Central memory CD8-positive, alpha-beta T cell (primary cell): ENCODE measurements at regions not wholly inside any gene's neighbourhood (a gene's known extent, or its start where the extent isn't known, plus 50 kb on each side); places are given as distances from the start of the nearest gene placed in this dataset.
"Not testable (repeated sequence)": the region's sequence is repeated elsewhere in the genome, so short reads cannot be mapped to it uniquely, and the experiment has no call there.

Experiments
- ATAC-seq: fragments of 150-1000 bp; cut with Tn5 transposase; replicated peaks from 2 replicates; pipeline ENCODE4 v1.10.0; 2022; ENCODE audit warnings: mild to moderate bottlenecking, moderate FRiP score, moderate number of reproducible peaks; ENCODE audit not compliant: poor library complexity, severe bottlenecking; ENCODE audit errors: extremely low read depth
- DNase-seq, 2 donors: peaks; one replicate each; pipeline ENCODE4 v3.0.0; 2021; ENCODE audit warnings: low spot score in 2 of 2
- H3K27ac Mint-ChIP-seq: one replicate; pipeline ENCODE4 v1.8.0; 2022; ENCODE audit warnings: low read depth, mild to moderate bottlenecking, moderate library complexity, mixed read lengths
- H3K27me3 Mint-ChIP-seq: one replicate; pipeline ENCODE4 v1.8.0; 2022; ENCODE audit warnings: mixed read lengths
- H3K36me3 Mint-ChIP-seq: one replicate; pipeline ENCODE4 v1.8.0; 2022; ENCODE audit warnings: mild to moderate bottlenecking, moderate library complexity, mixed read lengths; ENCODE audit not compliant: insufficient read depth
- H3K4me1 Mint-ChIP-seq: one replicate; pipeline ENCODE4 v1.8.0; 2022; ENCODE audit warnings: mixed read lengths
- H3K4me3 Mint-ChIP-seq: one replicate; pipeline ENCODE4 v1.8.0; 2022; ENCODE audit warnings: mild to moderate bottlenecking, moderate library complexity, mixed read lengths
- H3K9me3 Mint-ChIP-seq: one replicate; pipeline ENCODE4 v1.8.0; 2022; ENCODE audit warnings: mixed read lengths

GRCh38 chr22:22771696-22772377 is 115.8 kb upstream of the IGLL5 start:
- peak overlapping the region; percentile 85 for H3K27ac Mint-ChIP-seq
- DNase-seq (no peak), ATAC-seq (no peak)
- peaks cover 2% of the 10 kb centered on the region for H3K36me3 Mint-ChIP-seq
- no peak overlapping the region for H3K4me3 Mint-ChIP-seq
- H3K4me1 Mint-ChIP-seq, result peaks cover 78% of the 10 kb centered on the region
- no peaks in the 10 kb centered on the region for H3K27me3 Mint-ChIP-seq
- H3K9me3 Mint-ChIP-seq, result no peaks in the 10 kb centered on the region

- H3K27me3 Mint-ChIP-seq, result no peaks in the 10 kb centered on the region
- no peaks in the 10 kb centered on the region for H3K9me3 Mint-ChIP-seq
- H3K36me3 Mint-ChIP-seq, result peaks cover 2% of the 10 kb centered on the region
- peak overlapping the region; percentile 85 for H3K27ac Mint-ChIP-seq
- H3K4me1 Mint-ChIP-seq, result peaks cover 76% of the 10 kb centered on the region
- H3K4me3 Mint-ChIP-seq, result no peak overlapping the region
- DNase-seq, result no peak
- ATAC-seq, result no peak
These were observed 115.2 kb upstream of the IGLL5 start for GRCh38 chr22:22772396-22772795.

GRCh38 chr22:22772883-22773282 is 114.7 kb upstream of the IGLL5 start:
- H3K4me3 Mint-ChIP-seq, result no peak overlapping the region
- DNase-seq (no peak), ATAC-seq (no peak)
- no peaks in the 10 kb centered on the region for H3K9me3 Mint-ChIP-seq
- H3K4me1 Mint-ChIP-seq, result peaks cover 71% of the 10 kb centered on the region
- H3K27ac Mint-ChIP-seq, result peak overlapping the region; percentile 85
- H3K36me3 Mint-ChIP-seq, result peaks cover 2% of the 10 kb centered on the region
- H3K27me3 Mint-ChIP-seq, result no peaks in the 10 kb centered on the region

- DNase-seq (no peak), ATAC-seq (no peak)
- H3K27me3 Mint-ChIP-seq, result no peaks in the 10 kb centered on the region
- peaks cover 65% of the 10 kb centered on the region for H3K4me1 Mint-ChIP-seq
- H3K27ac Mint-ChIP-seq, result peak overlapping the region; percentile 85
- H3K36me3 Mint-ChIP-seq, result peaks cover 2% of the 10 kb centered on the region
- H3K4me3 Mint-ChIP-seq, result no peak overlapping the region
- no peaks in the 10 kb centered on the region for H3K9me3 Mint-ChIP-seq
These were observed 114.2 kb upstream of the IGLL5 start for GRCh38 chr22:22773427-22773826.

DNA sequence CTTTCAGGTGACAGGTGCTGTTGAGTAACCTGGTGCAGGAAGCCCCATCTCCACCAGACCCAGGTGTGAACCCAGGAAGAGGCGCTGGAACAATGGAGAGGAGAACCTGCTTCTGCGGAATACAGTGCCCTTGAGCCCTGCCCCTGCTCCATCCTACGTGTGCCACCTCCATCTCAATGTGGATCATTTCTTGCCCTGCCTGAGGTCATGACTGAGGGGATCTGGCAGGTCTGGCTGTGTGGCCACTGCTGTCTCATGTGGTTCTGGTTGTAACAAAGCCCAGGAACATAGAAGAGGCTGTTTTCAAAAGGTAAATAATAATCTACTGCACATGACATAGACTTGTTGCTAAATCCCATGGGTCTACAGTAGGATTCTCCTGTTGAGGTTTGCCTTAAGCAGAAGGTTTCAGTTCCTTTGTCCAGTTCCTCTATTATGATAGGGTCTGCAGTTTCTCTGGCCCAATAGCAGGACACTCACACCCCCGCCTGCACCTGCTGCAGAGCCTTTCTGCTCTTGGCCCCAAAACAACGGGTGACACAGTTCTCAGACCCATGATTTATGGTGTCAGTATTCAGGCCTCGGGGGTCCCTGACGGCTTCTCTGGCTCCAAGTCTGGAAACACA is 113.5 kb upstream of the IGLL5 start:
- no peak overlapping the region for H3K27ac Mint-ChIP-seq
- ATAC-seq, result no peak

DNA sequence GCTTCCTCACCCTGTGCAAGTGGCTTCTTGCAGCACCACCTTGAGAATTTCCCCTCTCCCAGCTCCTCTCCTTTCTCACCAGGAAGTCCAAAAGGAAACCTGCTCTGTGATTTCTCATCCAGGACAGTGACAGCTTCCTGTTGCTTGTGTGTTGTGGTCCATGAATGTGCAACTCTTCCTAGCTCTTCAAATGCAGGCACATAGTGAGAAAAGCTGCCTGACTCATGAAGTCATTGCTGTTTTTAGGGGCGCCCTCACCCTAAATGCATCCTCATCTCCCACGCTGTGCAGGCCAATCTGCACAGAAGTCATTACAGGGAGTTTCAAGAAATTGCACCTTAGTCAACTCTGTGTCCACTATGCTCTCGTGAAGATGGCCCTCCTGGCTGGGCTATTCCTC is 112.9 kb upstream of the IGLL5 start:
- Mint-ChIP-seq H3K4me1 (peaks cover 52% of the 10 kb centered on the region), H3K4me3 (peak overlapping the region; percentile 26)
- not testable (repeated sequence) for H3K9me3 Mint-ChIP-seq, H3K36me3 Mint-ChIP-seq, DNase-seq, H3K27me3 Mint-ChIP-seq, H3K27ac Mint-ChIP-seq, ATAC-seq

More for the DNA sequence above, 113.5 kb upstream of the IGLL5 start:
- Mint-ChIP-seq H3K9me3 (no peaks in the 10 kb centered on the region), H3K4me3 (no peak overlapping the region), H3K36me3 (peaks cover 2% of the 10 kb centered on the region), H3K4me1 (peaks cover 59% of the 10 kb centered on the region), H3K27me3 (no peaks in the 10 kb centered on the region)
- DNase-seq, result no peak

- ATAC-seq, result no peak
- Mint-ChIP-seq H3K27ac (no peak overlapping the region), H3K9me3 (no peaks in the 10 kb centered on the region), H3K36me3 (no peaks in the 10 kb centered on the region), H3K27me3 (no peaks in the 10 kb centered on the region), H3K4me1 (peaks cover 38% of the 10 kb centered on the region), H3K4me3 (no peak overlapping the region)
- no peak for DNase-seq
These were observed 111.5 kb upstream of the IGLL5 start for GRCh38 chr22:22776121-22776520.

DNA sequence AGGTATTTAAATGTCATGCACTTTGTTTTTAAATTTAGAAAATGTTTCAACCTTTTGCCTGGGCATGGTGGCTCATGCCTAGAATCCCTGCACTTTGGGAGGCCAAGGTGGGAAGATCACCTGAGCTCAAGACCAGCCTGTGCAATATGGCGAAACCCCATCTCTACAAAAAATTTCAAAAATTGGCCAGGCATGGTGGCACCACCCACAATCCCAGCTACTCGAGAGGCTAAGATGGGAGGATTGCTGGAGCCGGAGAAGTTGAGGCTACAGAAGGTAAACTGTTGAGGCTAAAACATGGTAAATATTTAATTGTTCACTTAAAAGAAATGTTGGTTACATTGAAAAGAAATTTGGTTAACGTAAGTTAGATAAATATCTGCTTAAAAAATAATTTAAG is 108.4 kb upstream of the IGLL5 start:
- H3K9me3 Mint-ChIP-seq, result no peaks in the 10 kb centered on the region
- no peaks in the 10 kb centered on the region for H3K27me3 Mint-ChIP-seq
- H3K36me3 Mint-ChIP-seq, result no peaks in the 10 kb centered on the region
- no peak overlapping the region for H3K4me3 Mint-ChIP-seq
- ATAC-seq (no peak), DNase-seq (no peak)
- H3K4me1 Mint-ChIP-seq, result peaks cover 27% of the 10 kb centered on the region
- no peak overlapping the region for H3K27ac Mint-ChIP-seq

- DNase-seq (no peak), ATAC-seq (no peak)
- Mint-ChIP-seq H3K27me3 (no peaks in the 10 kb centered on the region), H3K4me1 (peaks cover 37% of the 10 kb centered on the region), H3K36me3 (no peaks in the 10 kb centered on the region), H3K27ac (peak overlapping the region; percentile 3), H3K4me3 (no peak overlapping the region), H3K9me3 (no peaks in the 10 kb centered on the region)
These were observed 104.0 kb upstream of the IGLL5 start for GRCh38 chr22:22783575-22783974.

DNA sequence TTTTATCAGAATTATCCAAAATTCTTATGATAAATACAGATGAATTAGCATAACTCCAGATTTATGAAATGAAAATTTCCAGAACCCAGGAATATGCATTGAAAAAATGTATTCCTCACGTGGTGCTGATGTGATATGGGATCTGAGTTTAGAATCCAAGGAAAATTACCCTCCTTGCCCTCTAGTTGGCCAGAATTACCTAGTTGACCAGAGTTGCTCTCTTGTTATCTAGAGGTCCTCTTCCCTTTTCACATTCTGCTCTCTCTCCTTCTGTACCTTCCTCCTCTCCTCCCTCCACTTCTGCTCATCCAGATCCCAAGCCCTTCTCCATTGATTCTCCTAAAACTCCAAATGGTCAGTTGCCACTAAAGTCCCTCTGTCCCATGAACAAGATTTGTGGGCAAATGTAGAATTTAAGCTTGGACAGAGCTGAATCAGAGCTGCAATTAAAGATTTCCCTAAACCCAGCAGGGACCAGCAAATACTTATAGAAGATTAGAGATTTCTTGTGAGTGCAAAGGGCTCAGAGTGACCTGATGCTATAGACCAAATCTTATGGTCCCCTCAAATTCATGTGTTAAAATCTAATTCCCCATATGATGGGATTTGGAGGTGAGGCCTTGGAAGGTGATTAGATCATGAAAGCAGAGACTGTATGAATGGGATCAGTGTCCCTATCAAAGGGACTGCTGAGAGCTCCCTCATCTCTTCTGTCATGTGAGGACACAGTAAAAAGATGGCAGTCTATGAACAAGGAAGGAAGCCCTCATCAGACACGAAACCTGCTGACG is 103.2 kb upstream of the IGLL5 start:
- Mint-ChIP-seq H3K9me3 (no peaks in the 10 kb centered on the region), H3K27ac (peak overlapping the region; percentile 3), H3K4me1 (peaks cover 45% of the 10 kb centered on the region)

DNA sequence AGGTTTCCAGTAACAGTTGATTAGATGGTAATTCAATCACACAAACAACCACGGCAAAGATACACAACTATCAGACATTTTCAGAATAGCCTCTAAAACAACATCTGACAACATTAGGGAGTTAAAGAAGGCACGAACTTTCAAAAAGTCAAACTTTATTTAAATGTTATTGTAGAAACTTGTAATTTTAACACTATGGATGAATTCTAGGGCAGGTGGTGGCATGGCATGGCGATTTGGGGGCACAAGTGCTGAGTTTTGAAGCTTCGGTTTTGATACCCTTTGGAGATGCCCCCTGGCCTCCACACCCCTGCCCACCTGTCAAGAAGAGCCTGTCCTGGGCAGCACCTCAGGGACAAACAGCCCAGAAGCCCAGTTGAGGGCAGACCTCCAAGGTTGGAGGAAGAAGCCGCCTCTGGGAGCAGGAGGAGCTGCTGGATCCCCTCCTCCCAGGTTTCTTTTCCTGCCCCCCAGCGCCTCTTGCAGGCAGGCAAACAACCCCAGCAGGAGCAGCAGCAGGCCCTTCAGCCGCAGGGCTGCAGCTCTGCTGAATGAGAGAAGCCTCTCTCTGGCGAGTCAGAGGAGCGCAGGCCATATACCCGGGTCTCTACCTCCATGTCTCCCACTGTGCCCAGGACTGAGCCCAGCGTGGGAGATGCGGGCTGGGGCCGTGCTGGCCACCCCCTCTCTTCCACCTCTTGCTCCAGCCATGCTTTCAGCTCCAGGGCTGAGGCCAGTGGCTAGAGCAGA is 102.1 kb upstream of the IGLL5 start:
- H3K27me3 Mint-ChIP-seq, result no peaks in the 10 kb centered on the region
- H3K27ac Mint-ChIP-seq, result peak overlapping the region; percentile 3
- H3K4me1 Mint-ChIP-seq, result peaks cover 56% of the 10 kb centered on the region

More for the DNA sequence above, 103.2 kb upstream of the IGLL5 start:
- no peak for DNase-seq
- Mint-ChIP-seq H3K27me3 (no peaks in the 10 kb centered on the region), H3K36me3 (no peaks in the 10 kb centered on the region), H3K4me3 (no peak overlapping the region)
- ATAC-seq, result no peak

DNA sequence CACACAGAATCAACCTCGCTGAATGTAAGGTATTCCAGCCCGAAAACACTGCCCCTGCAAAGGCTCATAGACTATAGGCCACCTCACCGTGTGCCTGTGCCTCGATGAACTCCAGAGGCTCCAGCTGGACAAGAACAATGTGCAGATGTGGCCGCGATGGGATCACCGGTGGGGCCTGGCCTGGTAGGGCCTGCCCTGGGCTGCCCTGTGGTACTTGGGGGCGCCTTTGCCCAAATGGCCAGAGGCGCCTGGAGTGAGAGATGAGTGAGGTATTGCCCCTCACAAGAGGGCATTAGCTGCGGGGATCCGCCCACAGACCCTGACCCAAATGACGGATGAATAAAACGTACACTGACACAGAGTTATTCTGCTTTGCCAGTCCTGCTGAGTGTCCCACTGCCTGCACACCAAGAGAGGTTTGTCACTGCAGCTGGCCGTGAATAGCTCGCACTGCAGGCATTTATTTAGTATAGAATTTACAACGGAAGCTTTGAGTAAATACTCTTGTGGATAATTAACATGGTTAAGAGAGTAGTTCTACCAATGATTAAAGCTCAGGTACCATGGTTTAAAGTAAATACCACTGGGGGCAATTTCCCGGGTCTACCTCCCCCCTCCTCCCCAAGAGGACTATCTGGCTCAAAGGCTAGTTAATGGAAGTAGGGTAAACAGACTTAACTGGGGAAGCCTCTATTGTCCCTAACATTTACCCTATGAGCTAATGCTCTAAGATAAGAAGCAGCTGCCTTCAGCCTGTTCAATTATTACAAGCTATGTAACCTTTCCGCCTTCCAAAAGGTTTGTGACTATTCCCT is 101.1 kb upstream of the IGLL5 start:
- no peaks in the 10 kb centered on the region for H3K36me3 Mint-ChIP-seq
- ATAC-seq, result no peak

More for the DNA sequence above, 102.1 kb upstream of the IGLL5 start:
- no peak for ATAC-seq
- Mint-ChIP-seq H3K4me3 (no peak overlapping the region), H3K36me3 (no peaks in the 10 kb centered on the region), H3K9me3 (no peaks in the 10 kb centered on the region)
- no peak for DNase-seq

More for the DNA sequence above, 101.1 kb upstream of the IGLL5 start:
- peaks cover 62% of the 10 kb centered on the region for H3K4me1 Mint-ChIP-seq
- H3K9me3 Mint-ChIP-seq, result no peaks in the 10 kb centered on the region
- peak overlapping the region; percentile 57 for H3K4me3 Mint-ChIP-seq
- H3K27ac Mint-ChIP-seq, result peak overlapping the region; percentile 93
- no peaks in the 10 kb centered on the region for H3K27me3 Mint-ChIP-seq
- DNase-seq, result no peak
